GM19468 (cell line): ENCODE measurements at regions not wholly inside any gene's neighbourhood (a gene's known extent, or its start where the extent isn't known, plus 50 kb on each side); places are given as distances from the start of the nearest gene placed in this dataset.
"Not testable (repeated sequence)": the region's sequence is repeated elsewhere in the genome, so short reads cannot be mapped to it uniquely, and the experiment has no call there.

Source experiments
- ATAC-seq: cut with Tn5 transposase; IDR thresholded peaks from one replicate; pipeline ENCODE4 v1.9.1; 2021; ENCODE audit warnings: mild to moderate bottlenecking, moderate library complexity, moderate number of reproducible peaks; ENCODE audit not compliant: unreplicated experiment; ENCODE audit errors: extremely low read depth

GRCh38 chrX:118250445-118250844, 95.5 kb upstream of the WDR44 start:
- ATAC-seq: no peak

GRCh38 chrX:118251271-118251670, 94.6 kb upstream of the WDR44 start:
- no peak for ATAC-seq

- ATAC-seq: no peak
Observed at GRCh38 chrX:118252967-118253366, 92.9 kb upstream of the WDR44 start.

GRCh38 chrX:118254611-118255010, 91.3 kb upstream of the WDR44 start:
- ATAC-seq: peak; percentile 37

- ATAC-seq: no peak
Observed at GRCh38 chrX:118255921-118256320, 90.0 kb upstream of the WDR44 start.

- no peak for ATAC-seq
Observed at GRCh38 chrX:118257781-118258180, 88.1 kb upstream of the WDR44 start.

- ATAC-seq: no peak
Observed at GRCh38 chrX:118259213-118259612, 86.7 kb upstream of the WDR44 start.

GRCh38 chrX:118261151-118261550, 84.8 kb upstream of the WDR44 start:
- no peak for ATAC-seq

GRCh38 chrX:118271775-118272174, 74.1 kb upstream of the WDR44 start:
- ATAC-seq: no peak

GRCh38 chrX:118272242-118272641, 73.7 kb upstream of the WDR44 start:
- no peak for ATAC-seq

- ATAC-seq: no peak
Observed at GRCh38 chrX:118286066-118286762, 59.7 kb upstream of the WDR44 start.

GRCh38 chrX:118295818-118296217, 50.1 kb upstream of the WDR44 start:
- ATAC-seq: not testable (repeated sequence)
